NCI-H2029 (cell line): ENCODE measurements at regions not wholly inside any gene's neighbourhood (a gene's known extent, or its start where the extent isn't known, plus 50 kb on each side); places are given as distances from the start of the nearest gene placed in this dataset.
A peak's percentile ranks its signal among the peaks of the same experiment; 100 is the strongest.

Source experiments
- DNase-seq: peaks from one replicate; lab custom pipeline; 2025; lab: John Stamatoyannopoulos, UW

- DNase-seq = no peak
Observed at GRCh38 chr21:16072737-16073136, 343.0 kb downstream of the USP25 start.

GRCh38 chr21:16073586-16073985 lies 343.8 kb downstream of the USP25 start:
- no peak for DNase-seq

- no peak for DNase-seq
Observed at GRCh38 chr21:16074950-16075489, 345.2 kb downstream of the USP25 start.

- DNase-seq = no peak
Observed at GRCh38 chr21:16075649-16076282, 346.0 kb downstream of the USP25 start.

- DNase-seq = no peak
Observed at GRCh38 chr21:16076465-16076864, 346.7 kb downstream of the USP25 start.

- DNase-seq = no peak
Observed at GRCh38 chr21:16078382-16078781, 348.6 kb downstream of the USP25 start.

GRCh38 chr21:16079830-16080229 lies 350.0 kb downstream of the USP25 start:
- DNase-seq = peak; percentile 49

- no peak for DNase-seq
Observed at GRCh38 chr21:16081304-16081703, 351.5 kb downstream of the USP25 start.

GRCh38 chr21:16082038-16082816 lies 352.4 kb downstream of the USP25 start:
- peak; percentile 31 for DNase-seq

- no peak for DNase-seq
Observed at GRCh38 chr21:16084776-16085364, 355.1 kb downstream of the USP25 start.

- no peak for DNase-seq
Observed at GRCh38 chr21:16085421-16085820, 355.6 kb downstream of the USP25 start.

- no peak for DNase-seq
Observed at GRCh38 chr21:16086121-16086520, 356.3 kb downstream of the USP25 start.

- DNase-seq = no peak
Observed at GRCh38 chr21:16086936-16087335, 357.2 kb downstream of the USP25 start.

GRCh38 chr21:16087523-16087922 lies 357.7 kb downstream of the USP25 start:
- DNase-seq = no peak

- no peak for DNase-seq
Observed at GRCh38 chr21:16088056-16088455, 358.3 kb downstream of the USP25 start.

- DNase-seq = no peak
Observed at GRCh38 chr21:16095005-16095404, 365.2 kb downstream of the USP25 start.

GRCh38 chr21:16096988-16097387 lies 367.2 kb downstream of the USP25 start:
- DNase-seq = no peak

- DNase-seq = no peak
Observed at GRCh38 chr21:16102113-16102512, 372.3 kb downstream of the USP25 start.

- DNase-seq = no peak
Observed at GRCh38 chr21:16108561-16109075, 378.8 kb downstream of the USP25 start.

GRCh38 chr21:16113052-16113715 lies 383.4 kb downstream of the USP25 start:
- no peak for DNase-seq

GRCh38 chr21:16115461-16115860 lies 385.7 kb downstream of the USP25 start:
- DNase-seq = no peak

- DNase-seq = no peak
Observed at GRCh38 chr21:16116069-16116468, 386.3 kb downstream of the USP25 start.
